ENCODE measurements at regions not wholly inside any gene's neighbourhood (a gene's known extent, or its start where the extent isn't known, plus 50 kb on each side); places are given as distances from the start of the nearest gene placed in this dataset.

DNA sequence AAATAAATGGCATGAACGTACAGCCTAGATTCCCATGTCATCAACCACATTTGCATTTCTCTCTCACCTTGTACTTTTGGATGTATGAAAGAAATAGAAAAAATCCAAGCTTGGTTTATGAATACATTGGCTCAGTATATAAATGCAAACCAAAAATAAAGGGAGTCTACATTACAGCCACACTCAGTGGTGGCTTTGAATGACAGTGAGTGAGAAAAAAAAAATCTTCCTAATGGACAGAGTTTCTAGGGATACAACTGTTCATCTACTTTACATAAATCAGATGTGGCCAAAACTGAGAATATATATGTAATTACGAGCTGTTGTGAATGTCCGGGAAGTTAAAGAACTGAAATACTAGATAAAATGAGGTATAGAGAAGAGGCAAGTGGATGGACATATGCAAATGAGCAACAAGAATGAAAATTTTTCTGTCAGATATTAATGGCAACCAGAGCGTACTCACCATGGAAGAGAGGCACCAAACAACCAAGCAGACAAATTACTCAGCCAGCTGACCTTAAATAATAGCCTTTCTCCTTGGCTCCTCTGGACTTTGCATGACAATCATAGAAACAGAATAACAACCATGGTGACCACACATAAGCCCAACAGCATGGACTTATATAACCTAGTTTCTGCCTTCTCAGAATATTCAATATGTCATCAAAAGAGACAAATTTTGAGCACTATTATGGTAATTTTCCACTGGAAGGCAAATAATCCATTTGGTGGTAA is 1305.8 kb downstream of the OTOL1 start:
- Histone ChIP-seq H4K91ac (ENCODE audit: insufficient read length, low read depth, low read length) (no peak overlapping the region), H3K14ac (ENCODE audit: insufficient read depth, low read length) (no peak overlapping the region), H2AFZ (ENCODE audit: low read length) (no peak overlapping the region), H2BK120ac (ENCODE audit: low read depth, low read length, poor library complexity, severe bottlenecking) (no peak overlapping the region), H3K23ac (ENCODE audit: insufficient read length, low read depth, low read length) (no peak overlapping the region), H2BK12ac (ENCODE audit: insufficient read length, low read depth, low read length) (no peak overlapping the region), H4K5ac (ENCODE audit: insufficient read length, low read depth, low read length) (no peak overlapping the region), H2BK5ac (ENCODE audit: insufficient read length, low read length) (no peak overlapping the region), H3K79me2 (ENCODE audit: insufficient read depth, low read length) (no peaks in the 10 kb centered on the region), H3K27ac (ENCODE audit: insufficient read length, low read depth, low read length) (no peak overlapping the region), H2BK20ac (ENCODE audit: low read depth, low read length, poor library complexity, severe bottlenecking) (no peak overlapping the region), H3K4ac (ENCODE audit: low read depth, low read length) (no peak overlapping the region), H3K56ac (ENCODE audit: insufficient read length, low read depth, low read length) (no peak overlapping the region), H3K4me2 (ENCODE audit: insufficient read depth, insufficient read length, low read length) (no peak overlapping the region), H3K23me2 (ENCODE audit: insufficient read length, low read depth, low read length, poor library complexity, severe bottlenecking) (no peaks in the 10 kb centered on the region), H3T11ph (ENCODE audit: low read length) (no peak overlapping the region), H2BK15ac (ENCODE audit: low read depth, low read length) (no peak overlapping the region), H2AK5ac (ENCODE audit: insufficient read length, low read length) (no peak overlapping the region), H3K4me1 (ENCODE audit: insufficient read depth, low read length) (no peaks in the 10 kb centered on the region), H3K18ac (ENCODE audit: insufficient read length, low read depth, low read length) (no peak overlapping the region), H4K8ac (replicated peaks; ENCODE audit: insufficient read length, low read depth, low read length) (no peak overlapping the region), H4K20me1 (ENCODE audit: control insufficient read depth, insufficient read depth, insufficient read length) (no peaks in the 10 kb centered on the region), H3K9me3 (ENCODE audit: control insufficient read depth, low read depth, low read length) (no peaks in the 10 kb centered on the region), H3K9ac (ENCODE audit: extremely low read depth, insufficient read length, low read length) (no peak overlapping the region), H3K27me3 (ENCODE audit: insufficient read depth, low read length) (no peaks in the 10 kb centered on the region), H3K79me1 (ENCODE audit: insufficient read depth, low read depth, low read length, poor library complexity, severe bottlenecking) (no peaks in the 10 kb centered on the region)
- Mint-ChIP-seq H3K4me3 (no peak overlapping the region), H3K27me3 (ENCODE audit: low read depth) (no peaks in the 10 kb centered on the region), H3K36me3 (ENCODE audit: insufficient read depth in 1 of 3, low read depth in 3 of 3) (no peaks in the 10 kb centered on the region; a peak in 1 of 7 replicates), H3K27ac (no peak overlapping the region; a peak in 1 of 7 replicates), H3K4me1 (peaks cover 3 to 4% of the 10 kb centered on the region in 2 experiments; a peak in 3 of 4 replicates), H3K9me3 (no peaks in the 10 kb centered on the region)
- no peak for TF ChIP-seq CTCF (conservative IDR thresholded peaks at IDR 0.05)
- WGBS (ENCODE audit: extremely low coverage, insufficient read length, low lambda C conversion rate) = no CpG with 5 or more reads among the region's 4 CpGs
- DNase-seq = no peak

Data from H9 (cell line).